IMR-90 (cell line): ENCODE measurements at regions not wholly inside any gene's neighbourhood (a gene's known extent, or its start where the extent isn't known, plus 50 kb on each side); places are given as distances from the start of the nearest gene placed in this dataset.

Experiments used
- ATAC-seq: fragments of 200-7000 bp; cut with Tn5 transposase; 2 replicates; pipeline ENCODE4 v1.9.1; 2020; ENCODE audit warnings: low read depth, mild to moderate bottlenecking, moderate library complexity
- BruUV-seq: library from RNA; stranded (reverse); fragments of 400-500 nt; replicated peaks from 2 replicates; lab custom pipeline; 2021; lab: Mats Ljungman, UMichigan
- CTCF ChIA-PET: fragments of 300-600 bp; formaldehyde crosslinking; extraction: SDS; loops from one replicate; lab custom pipeline; 2021; ENCODE audit warnings: antibody characterized with exemption; lab: Yijun Ruan, JAX
- POLR2A ChIA-PET: fragments of 300-600 bp; sonication (Branson Sonifier 250); formaldehyde crosslinking; loops from one replicate; lab custom pipeline; 2022; ENCODE audit warnings: antibody characterized with exemption; ENCODE audit not compliant: unreplicated experiment; lab: Charles Lee
- DNase-seq: peaks from one replicate; pipeline ENCODE4 v3.0.0; 2013
- H2AFZ ChIP-seq: replicated peaks from 2 replicates; pipeline ENCODE3; 2013; ENCODE audit warnings: low read length, mild to moderate bottlenecking; ENCODE audit not compliant: poor library complexity
- H2AK5ac ChIP-seq: 2 replicates; pipeline ENCODE4 v1.6.1; 2013; ENCODE audit warnings: low read depth, low read length, inconsistent platforms
- H2AK9ac ChIP-seq: replicated peaks from 2 replicates; pipeline ENCODE3; 2013; ENCODE audit warnings: mild to moderate bottlenecking, low read depth, low read length, moderate library complexity; ENCODE audit not compliant: poor library complexity
- H2BK120ac ChIP-seq: 2 replicates; pipeline ENCODE4 v1.6.1; 2013; ENCODE audit warnings: low read depth, low read length, inconsistent platforms
- H2BK15ac ChIP-seq: 3 replicates; pipeline ENCODE4 v1.6.1; 2013; ENCODE audit warnings: low read depth, low read length, inconsistent platforms
- H2BK20ac ChIP-seq: 2 replicates; pipeline ENCODE4 v1.6.1; 2013; ENCODE audit warnings: low read depth, mild to moderate bottlenecking, inconsistent platforms, low read length, moderate library complexity
- H2BK5ac ChIP-seq: 2 replicates; pipeline ENCODE4 v1.6.1; 2013; ENCODE audit warnings: mild to moderate bottlenecking, low read depth, low read length, inconsistent platforms; ENCODE audit not compliant: poor library complexity, severe bottlenecking
- H3K14ac ChIP-seq: replicated peaks from 2 replicates; pipeline ENCODE4 v1.6.1; 2013; ENCODE audit warnings: low read depth, low read length, inconsistent platforms
- H3K18ac ChIP-seq: 2 replicates; pipeline ENCODE4 v1.6.1; 2013; ENCODE audit warnings: low read depth, low read length, control low read depth
- H3K23ac ChIP-seq: 2 replicates; pipeline ENCODE4 v1.6.1; 2013; ENCODE audit warnings: low read depth, low read length, inconsistent platforms
- H3K27ac ChIP-seq: 2 replicates; pipeline ENCODE4 v1.5.1; 2013; ENCODE audit warnings: mild to moderate bottlenecking, control low read depth, low read length; ENCODE audit not compliant: insufficient read depth
- H3K27me3 ChIP-seq: 2 replicates; pipeline ENCODE4 v1.6.1; 2013; ENCODE audit warnings: low read length; ENCODE audit not compliant: control insufficient read depth, insufficient read depth
- H3K36me3 ChIP-seq: 2 replicates; pipeline ENCODE4 v1.6.1; 2013; ENCODE audit warnings: low read length, mixed read lengths; ENCODE audit not compliant: control insufficient read depth, insufficient read depth
- H3K4ac ChIP-seq: 2 replicates; pipeline ENCODE4 v1.6.1; 2013; ENCODE audit warnings: low read depth, low read length, inconsistent platforms
- H3K4me1 ChIP-seq: 2 replicates; pipeline ENCODE4 v1.6.1; 2013; ENCODE audit warnings: low read length, mixed read lengths; ENCODE audit not compliant: control insufficient read depth, insufficient read depth
- H3K4me2 ChIP-seq: 2 replicates; pipeline ENCODE4 v1.6.1; 2013; ENCODE audit warnings: low read depth, mild to moderate bottlenecking, control low read depth, low read length, moderate library complexity
- H3K4me3 ChIP-seq: 2 replicates; pipeline ENCODE4 v1.5.1; 2013; ENCODE audit warnings: low read depth, mild to moderate bottlenecking, control low read depth, low read length, moderate library complexity; ENCODE audit not compliant: insufficient read depth
- H3K56ac ChIP-seq: 2 replicates; pipeline ENCODE4 v1.6.1; 2013; ENCODE audit warnings: low read length, inconsistent platforms; ENCODE audit not compliant: insufficient read depth; ENCODE audit errors: extremely low read depth
- H3K79me1 ChIP-seq, 2 experiments: 2 replicates each; pipeline ENCODE4 v1.6.1; 2013; ENCODE audit warnings: low read length in 2 of 2, inconsistent platforms in 1 of 2, low read depth in 1 of 2
- H3K9ac ChIP-seq: 2 replicates; pipeline ENCODE4 v1.6.1; 2013; ENCODE audit warnings: low read depth, low read length, control low read depth
- H3K9me1 ChIP-seq: 2 replicates; pipeline ENCODE4 v1.6.1; 2013; ENCODE audit warnings: low read length, inconsistent platforms; ENCODE audit not compliant: insufficient read depth
- H3K9me3 ChIP-seq: 2 replicates; pipeline ENCODE4 v1.6.1; 2013; ENCODE audit warnings: low read length; ENCODE audit not compliant: control insufficient read depth, insufficient read depth
- H4K20me1 ChIP-seq: 2 replicates; pipeline ENCODE4 v1.6.1; 2013; ENCODE audit warnings: low read length, inconsistent platforms; ENCODE audit not compliant: insufficient read depth
- H4K5ac ChIP-seq: 2 replicates; pipeline ENCODE4 v1.6.1; 2013; ENCODE audit warnings: mild to moderate bottlenecking, low read depth, low read length, control low read depth
- H4K8ac ChIP-seq, 2 experiments: 2 replicates each; pipeline ENCODE4 v1.6.1; 2013; ENCODE audit warnings: low read depth in 2 of 2, low read length in 2 of 2, control low read depth in 1 of 2, inconsistent platforms in 1 of 2
- H4K91ac ChIP-seq: 2 replicates; pipeline ENCODE4 v1.6.1; 2013; ENCODE audit warnings: low read depth, low read length, inconsistent platforms; ENCODE audit not compliant: insufficient read depth
- CEBPB ChIP-seq: IDR thresholded peaks from 2 replicates; pipeline ENCODE4 v1.6.1; 2012; ENCODE audit warnings: low read depth, low read length, improper control_type of control experiment
- MAFK ChIP-seq: IDR thresholded peaks from 2 replicates; pipeline ENCODE4 v1.6.1; 2012; ENCODE audit warnings: low read depth, low read length, improper control_type of control experiment
- RAD21 ChIP-seq: IDR thresholded peaks from 2 replicates; pipeline ENCODE4 v1.6.1; 2012; ENCODE audit warnings: low read length, improper control_type of control experiment
- USF2 ChIP-seq: fragments of 150-350 bp; IDR thresholded peaks from 2 replicates; pipeline ENCODE4 v1.6.1; 2017; ENCODE audit warnings: mild to moderate bottlenecking, antibody characterized with exemption, low read length, low read depth
- WGBS, 2 experiments: methylation state at CpG; one replicate each; pipeline versions ENCODE4 v1.1.5 to v1.1.7; 2013; ENCODE audit warnings: missing lambda C conversion rate in 2 of 2; ENCODE audit not compliant: insufficient read length in 1 of 2; ENCODE audit errors: extremely low coverage in 2 of 2; 5-methylcytosine and 5-hydroxymethylcytosine counted together
- dilution Hi-C: fragments of 300-500 bp; cut with HindIII; formaldehyde crosslinking; loops from one replicate; pipeline ENCODE4 v1.14.3; 2018; ENCODE audit warnings: low sequenced_read_pairs; ENCODE audit not compliant: unreplicated experiment
- in situ Hi-C: fragments of 300-500 bp; cut with MboI; formaldehyde crosslinking; loops from 3 replicates; pipeline ENCODE4 v1.14.3; 2019; ENCODE audit warnings: low sequenced_read_pairs, inconsistent platforms, mixed read lengths
- intact Hi-C: fragments of 100-400 bp; cut with micrococcal nuclease; formaldehyde crosslinking; loops from 2 replicates; pipeline ENCODE4 v1.10.0; 2022

- no peak overlapping the region for H2AFZ ChIP-seq
- H3K23ac ChIP-seq, result no peak overlapping the region
- H2BK15ac ChIP-seq, result no peak overlapping the region
- peaks cover 2% of the 10 kb centered on the region for H3K4me1 ChIP-seq
- H3K9me1 ChIP-seq, result peaks cover 8% of the 10 kb centered on the region
- TF ChIP-seq MAFK (no peak), RAD21 (no peak), CEBPB (0 out of 2 replicates have a peak, but pooled peaks have one; percentile 3), USF2 (peak; percentile 25; the same call in 1 of the 2 replicates)
- ChIA-PET CTCF (no interaction called here), POLR2A (no interaction called here)
- no peak overlapping the region for H4K8ac ChIP-seq
- H3K36me3 ChIP-seq, result no peaks in the 10 kb centered on the region
- no peak overlapping the region for H2AK5ac ChIP-seq
- intact Hi-C loops (no loop called here), dilution Hi-C loops (no loop called here), in situ Hi-C loops (no loop called here)
- no peaks in the 10 kb centered on the region for H3K79me1 ChIP-seq
- no peak overlapping the region for H4K91ac ChIP-seq
- H2BK120ac ChIP-seq, result no peak overlapping the region
- H2BK20ac ChIP-seq, result no peak overlapping the region
- no peak overlapping the region for H3K18ac ChIP-seq
- H3K4me2 ChIP-seq, result no peak overlapping the region
- no peaks in the 10 kb centered on the region for H4K20me1 ChIP-seq
- no peak for DNase-seq
- no TSS peak for BruUV-seq
- no peaks in the 10 kb centered on the region for H3K27me3 ChIP-seq
- WGBS, 2 experiments, result no CpG with 5 or more reads among the region's 2 CpGs
- no peak overlapping the region for H3K56ac ChIP-seq
- no peak overlapping the region for H3K4ac ChIP-seq
- H2AK9ac ChIP-seq, result no peak overlapping the region
- no peak overlapping the region for H3K27ac ChIP-seq
- no peak overlapping the region for H3K9ac ChIP-seq
- H2BK5ac ChIP-seq, result no peak overlapping the region
- no peak for ATAC-seq
- no peak overlapping the region for H3K4me3 ChIP-seq
- no peaks in the 10 kb centered on the region for H3K9me3 ChIP-seq
- H3K14ac ChIP-seq, result no peak overlapping the region
- no peak overlapping the region for H4K5ac ChIP-seq
Measured at GRCh38 chr5:40405230-40405629, 274.5 kb upstream of the PTGER4 start.
